Caki2 (cell line): ENCODE measurements at regions not wholly inside any gene's neighbourhood (a gene's known extent, or its start where the extent isn't known, plus 50 kb on each side); places are given as distances from the start of the nearest gene placed in this dataset.

Source experiments
- DNase-seq: peaks from one replicate; pipeline ENCODE4 v3.0.0-alpha.2; 2015; ENCODE audit warnings: low read depth
- in situ Hi-C: cut with HindIII; loops from 2 replicates; pipeline ENCODE4 v1.10.0; 2016; ENCODE audit warnings: low sequenced_read_pairs, low pct_unique_long_range_greater_than_20kb, mixed read lengths

- in situ Hi-C loops: no loop called here
- no peak for DNase-seq
Observed at GRCh38 chr10:43024942-43025700, 51.7 kb upstream of the RET start.

GRCh38 chr10:43026039-43026973 lies 50.6 kb upstream of the RET start:
- in situ Hi-C loops: no loop called here
- no peak for DNase-seq
